ENCODE measurements at regions not wholly inside any gene's neighbourhood (a gene's known extent, or its start where the extent isn't known, plus 50 kb on each side); places are given as distances from the start of the nearest gene placed in this dataset.

GRCh38 chr14:97273540-97273939 is 476.4 kb downstream of the VRK1 start:
- DNase-seq = no peak

- DNase-seq = no peak
Measured at GRCh38 chr14:97274626-97275025, 477.4 kb downstream of the VRK1 start.

GRCh38 chr14:97275276-97275675 is 478.1 kb downstream of the VRK1 start:
- no peak for DNase-seq

GRCh38 chr14:97276573-97276972 is 479.4 kb downstream of the VRK1 start:
- DNase-seq = no peak

DNA sequence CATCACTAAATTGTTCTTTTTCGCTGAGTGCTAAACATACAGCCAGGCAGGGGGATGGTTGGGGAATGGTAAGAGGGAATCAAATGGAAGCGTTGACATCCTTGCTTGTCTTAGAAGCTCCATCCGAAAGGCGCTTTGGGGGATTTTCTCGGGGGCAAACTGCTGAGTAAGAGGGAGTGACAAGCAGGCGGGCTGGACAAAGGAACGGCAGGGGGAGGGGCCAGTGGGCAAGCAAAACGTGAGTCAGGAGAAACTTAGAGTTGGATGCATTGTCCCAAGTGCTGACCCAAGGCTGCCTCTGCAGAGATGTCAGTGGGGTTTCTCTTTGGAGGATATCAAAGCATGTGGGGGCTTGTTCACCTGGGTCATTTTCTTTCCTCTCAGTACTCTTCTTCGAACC is 480.5 kb downstream of the VRK1 start:
- no peak for DNase-seq

DNA sequence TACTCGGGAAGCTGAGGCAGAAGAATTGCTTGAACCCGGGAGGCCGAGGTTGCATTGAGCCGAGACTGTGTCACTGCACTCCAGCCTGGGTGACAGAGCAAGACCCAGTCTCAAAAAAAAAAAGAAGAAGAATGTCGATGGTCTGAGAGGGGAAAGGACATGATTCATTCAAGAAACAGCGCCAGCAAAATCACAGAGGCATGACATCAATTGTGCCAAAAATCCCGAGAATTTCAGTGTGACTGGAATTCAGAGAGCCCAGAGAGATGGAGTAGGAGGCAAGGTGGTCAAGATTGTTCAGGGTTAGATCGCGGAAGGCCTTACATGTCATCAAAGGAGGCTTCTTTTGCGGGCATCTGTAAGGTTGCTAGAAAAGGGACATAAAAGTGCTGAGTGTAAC is 483.3 kb downstream of the VRK1 start:
- no peak for DNase-seq

DNA sequence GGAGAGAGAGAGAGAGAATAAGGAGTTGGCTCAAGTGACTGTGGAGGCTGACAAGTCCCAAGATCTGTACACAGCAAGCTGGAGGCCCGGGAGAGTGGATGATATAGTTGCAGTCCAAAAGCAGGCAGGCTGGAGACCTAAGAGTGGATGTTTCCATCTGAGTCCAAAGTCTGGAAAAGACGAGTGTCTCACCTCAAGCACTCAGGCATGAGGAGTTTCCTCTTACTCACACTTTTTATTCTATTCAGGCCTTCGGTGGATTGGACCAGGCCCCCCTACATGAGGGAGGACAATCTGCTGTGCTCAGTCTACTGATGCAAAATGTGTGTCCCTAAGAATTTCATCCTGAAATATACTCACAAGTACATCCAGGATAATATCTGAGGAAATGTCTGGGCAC is 484.6 kb downstream of the VRK1 start:
- no peak for DNase-seq

DNA sequence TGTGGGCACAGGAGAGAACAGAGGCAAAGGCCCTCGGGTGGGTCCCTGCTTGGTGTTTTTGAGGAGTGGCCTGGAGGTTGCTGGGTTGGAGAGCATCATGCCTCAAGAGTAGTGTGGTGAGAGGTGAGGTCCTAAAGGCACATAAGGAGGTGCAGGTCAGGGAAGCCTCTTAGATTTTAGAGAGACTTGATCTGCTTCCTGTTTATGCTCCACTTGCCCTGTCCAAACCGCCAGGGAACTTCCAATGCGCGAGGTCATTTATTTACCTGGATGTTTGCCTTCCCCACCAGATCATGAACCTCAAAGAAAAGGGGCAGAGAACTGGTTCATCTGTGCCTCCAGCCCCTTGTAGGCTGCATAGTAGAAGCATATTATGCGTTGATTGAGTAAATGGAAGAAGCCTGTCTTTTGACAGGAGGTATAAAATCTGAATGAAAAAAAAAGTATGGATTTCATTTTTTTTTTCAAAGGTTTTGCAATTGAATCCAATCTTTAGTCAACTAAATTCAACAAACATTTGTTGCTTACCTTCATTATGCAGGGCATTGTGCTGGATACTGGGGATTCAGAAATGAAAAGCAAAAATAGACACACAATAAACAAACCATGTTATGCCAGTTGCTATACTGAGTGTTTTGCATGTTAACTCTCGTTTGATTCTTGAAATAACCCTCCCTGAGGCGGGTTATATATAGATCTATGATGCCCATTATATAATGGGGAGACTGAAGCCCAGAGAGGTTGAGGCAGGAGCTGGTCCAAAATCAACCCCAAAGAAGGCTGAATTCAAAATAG is 485.2 kb downstream of the VRK1 start:
- no peak for DNase-seq

DNA sequence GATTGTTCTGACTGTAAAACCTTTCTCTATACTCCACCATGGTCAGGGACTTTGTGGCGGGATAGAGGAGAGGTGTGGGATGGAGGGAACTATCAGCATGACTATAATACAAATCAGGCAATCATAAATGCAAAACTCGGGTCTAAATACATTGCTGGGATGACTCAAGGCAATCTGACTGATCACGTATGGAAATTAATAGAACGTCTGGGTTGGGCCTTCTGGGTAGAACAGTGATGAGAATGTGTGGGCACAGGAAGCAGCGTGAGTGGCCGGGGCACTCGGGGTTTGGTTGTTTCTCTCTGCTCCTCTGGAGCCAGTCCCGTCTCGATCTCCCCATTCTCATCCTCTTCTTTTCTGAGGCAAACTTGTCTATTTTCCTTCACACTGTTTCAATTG is 485.8 kb downstream of the VRK1 start:
- no peak for DNase-seq

DNA sequence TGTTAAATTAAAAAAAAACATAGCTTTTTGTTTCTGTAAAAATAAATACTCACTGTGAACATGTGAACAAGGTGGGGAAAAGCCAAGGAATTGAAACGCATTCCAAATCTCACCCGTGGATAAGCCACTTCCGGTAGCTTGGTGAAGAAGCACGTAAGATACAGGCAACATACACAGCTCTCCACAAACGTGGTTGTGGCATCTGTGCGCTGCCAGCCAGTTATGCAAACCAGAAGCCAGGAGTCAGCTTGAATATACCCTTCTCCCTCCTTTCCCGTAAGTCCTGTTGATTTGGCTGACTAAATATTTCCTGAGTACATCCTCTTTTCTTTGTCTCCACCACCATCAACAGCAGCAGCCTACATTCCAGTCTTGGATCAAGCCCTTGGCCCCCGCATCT is 486.2 kb downstream of the VRK1 start:
- DNase-seq = no peak

DNA sequence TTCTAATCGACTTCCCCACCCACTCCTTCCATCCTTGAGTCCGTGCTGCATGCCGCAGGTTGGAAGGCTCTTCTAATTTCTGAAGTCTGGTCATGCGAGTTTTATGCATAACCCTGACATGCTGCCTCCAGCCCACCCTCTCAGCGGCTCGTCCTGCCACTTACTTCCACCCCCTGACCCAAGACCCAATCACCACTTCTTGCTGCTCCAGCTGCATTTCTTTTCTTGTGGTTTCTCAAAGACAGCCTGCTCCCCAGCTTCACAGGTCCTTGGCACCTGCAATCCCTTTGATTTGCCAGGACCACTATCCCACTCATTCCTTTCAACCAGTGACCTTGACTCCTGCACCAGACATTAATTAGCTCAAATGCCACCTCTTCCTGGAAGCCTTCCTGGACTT is 486.7 kb downstream of the VRK1 start:
- no peak for DNase-seq

- no peak for DNase-seq
Measured at GRCh38 chr14:97287956-97288355, 490.8 kb downstream of the VRK1 start.

- DNase-seq = no peak
Measured at GRCh38 chr14:97290065-97290464, 492.9 kb downstream of the VRK1 start.

DNA sequence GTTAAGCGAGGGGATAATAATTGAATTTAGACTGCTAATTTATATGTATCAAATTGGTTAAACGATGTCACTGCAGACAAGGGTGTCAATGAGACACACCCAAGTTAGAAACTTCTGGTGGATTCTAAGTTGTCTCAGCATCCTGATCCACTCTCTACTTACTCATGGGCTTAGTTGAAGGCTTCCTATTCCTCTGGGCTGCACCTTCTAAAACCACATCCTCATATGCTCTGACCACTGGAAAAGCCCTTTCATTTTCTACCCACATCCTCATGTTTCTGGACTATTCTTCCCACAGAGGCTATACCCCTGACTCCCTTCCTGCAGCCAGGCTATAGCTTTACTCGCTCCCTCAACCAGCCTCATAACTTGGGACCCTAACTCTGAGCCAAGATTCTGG is 493.8 kb downstream of the VRK1 start:
- DNase-seq = no peak

DNA sequence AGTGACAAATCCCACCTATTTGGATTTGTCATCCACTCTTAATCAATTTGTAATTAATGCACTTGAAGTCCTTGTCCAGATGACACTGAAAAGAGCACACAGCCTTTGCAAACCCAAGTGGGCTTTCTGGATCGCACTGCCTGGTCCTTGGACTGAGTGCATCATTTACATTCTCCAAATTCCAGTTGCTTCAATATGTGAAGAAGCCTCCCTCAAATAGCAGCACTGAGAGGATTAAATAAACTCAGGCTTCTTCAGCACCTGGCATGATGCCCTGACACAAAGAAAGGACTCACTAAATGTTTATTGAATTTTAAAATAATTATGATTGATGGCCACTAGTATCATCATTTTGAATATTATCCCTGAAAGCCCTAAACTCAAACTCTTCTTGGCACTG is 496.5 kb downstream of the VRK1 start:
- DNase-seq = no peak

GRCh38 chr14:97295108-97295710 is 498.0 kb downstream of the VRK1 start:
- DNase-seq = no peak

DNA sequence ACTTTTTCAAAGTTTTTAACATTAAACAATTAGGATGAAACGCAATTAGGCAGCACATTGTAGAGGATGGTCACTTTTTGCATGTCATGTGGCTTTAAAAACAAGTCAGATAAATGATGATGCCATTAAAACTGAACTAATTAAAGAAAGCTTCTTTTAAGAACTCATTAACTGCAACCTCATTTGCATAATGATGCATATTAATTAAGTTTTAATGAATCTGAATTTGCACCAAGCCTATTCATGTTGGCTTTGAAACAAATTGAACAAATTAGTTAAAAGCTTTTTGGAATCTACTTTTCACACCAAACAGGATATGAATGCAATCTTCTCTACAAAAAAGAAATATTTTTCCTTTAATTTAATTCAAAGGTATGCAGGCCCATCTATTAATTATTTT is 499.0 kb downstream of the VRK1 start:
- no peak for DNase-seq

GRCh38 chr14:97297100-97297499 is 499.9 kb downstream of the VRK1 start:
- DNase-seq = no peak

DNA sequence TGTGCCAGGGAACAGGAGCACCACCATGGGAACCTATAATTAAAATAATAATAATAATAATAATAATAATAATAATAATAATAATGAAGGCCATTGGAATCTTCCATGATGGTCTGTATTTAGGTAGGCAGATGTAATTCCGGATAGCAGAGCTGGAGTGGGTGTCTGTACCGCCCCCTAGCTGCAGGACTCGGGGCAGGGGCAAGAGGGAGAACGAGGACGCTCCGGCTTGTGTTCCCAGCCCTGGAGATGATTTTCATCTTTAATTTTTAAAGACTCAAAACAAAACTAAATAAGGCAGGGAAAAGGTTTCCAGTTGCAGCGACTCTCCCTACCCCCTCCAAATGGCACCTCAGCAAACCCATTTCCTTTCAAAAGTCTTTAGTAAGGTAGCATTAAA is 501.1 kb downstream of the VRK1 start:
- no peak for DNase-seq

- DNase-seq = no peak
Measured at GRCh38 chr14:97298736-97299135, 501.6 kb downstream of the VRK1 start.

DNA sequence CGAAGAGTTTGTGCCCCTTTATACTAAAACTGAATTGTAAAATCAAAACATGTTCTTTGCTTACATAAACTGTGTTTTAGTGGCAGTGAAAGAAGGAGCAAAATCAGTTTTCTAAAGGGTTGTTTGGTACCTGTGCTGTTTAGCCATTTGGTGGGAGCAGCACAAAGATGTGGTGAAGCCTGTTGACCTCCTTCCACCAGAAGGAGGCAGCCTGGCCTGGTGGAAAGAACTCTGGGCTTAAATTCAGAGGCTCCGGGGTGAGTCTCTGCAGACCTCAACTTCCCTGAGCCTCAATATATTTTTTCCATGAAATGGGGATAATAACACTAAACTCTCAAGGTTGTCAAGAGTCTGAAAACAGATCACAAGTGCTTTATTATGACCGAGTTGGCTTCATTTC is 502.5 kb downstream of the VRK1 start:
- DNase-seq = no peak

DNA sequence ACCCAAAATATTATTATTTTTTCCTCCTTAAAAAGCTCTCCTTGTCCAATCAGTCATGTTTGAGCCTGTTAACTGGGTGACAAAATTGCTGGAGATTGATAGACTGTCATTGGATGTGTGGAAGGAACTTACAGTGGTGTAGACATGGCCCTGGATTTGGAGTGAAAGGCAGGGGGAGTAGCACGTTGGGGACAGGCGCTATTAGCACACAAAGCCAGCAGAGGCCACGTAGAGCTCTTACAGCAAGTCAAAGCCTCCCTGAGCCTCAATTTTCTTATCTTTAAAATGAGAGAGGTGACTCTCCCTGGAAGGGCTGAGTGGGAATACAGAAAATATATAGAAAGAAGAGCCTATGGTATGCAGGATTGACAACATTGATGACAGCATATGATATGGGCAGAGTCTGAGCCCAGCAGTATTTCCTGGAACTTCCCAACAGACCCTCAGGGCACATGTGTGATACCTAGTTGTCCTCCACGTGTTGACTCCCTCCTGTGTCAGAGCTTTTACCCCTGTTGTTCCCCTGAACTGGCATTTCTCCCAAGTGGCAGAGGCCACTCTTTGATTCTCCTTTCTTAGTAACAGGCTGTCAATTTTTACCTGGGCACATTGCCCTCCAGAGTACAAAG is 504.9 kb downstream of the VRK1 start:
- no peak for DNase-seq

GRCh38 chr14:97306133-97306759 is 509.1 kb downstream of the VRK1 start:
- no peak for DNase-seq

GRCh38 chr14:97306760-97307246 is 509.6 kb downstream of the VRK1 start:
- DNase-seq = no peak

All from RPMI8226 (cell line).